Right lung (tissue), 2 donors: ENCODE measurements at regions not wholly inside any gene's neighbourhood (a gene's known extent, or its start where the extent isn't known, plus 50 kb on each side); places are given as distances from the start of the nearest gene placed in this dataset.
A peak's percentile ranks its signal among the peaks of the same experiment; 100 is the strongest.

Source experiments
- DNase-seq, 2 donors: peaks; one replicate each; pipeline ENCODE4 v3.0.0-alpha.2; 2013

GRCh38 chr3:177673112-177673914, 476.0 kb upstream of the TBL1XR1 start:
- peak; percentile 51 to 57 for DNase-seq

DNA sequence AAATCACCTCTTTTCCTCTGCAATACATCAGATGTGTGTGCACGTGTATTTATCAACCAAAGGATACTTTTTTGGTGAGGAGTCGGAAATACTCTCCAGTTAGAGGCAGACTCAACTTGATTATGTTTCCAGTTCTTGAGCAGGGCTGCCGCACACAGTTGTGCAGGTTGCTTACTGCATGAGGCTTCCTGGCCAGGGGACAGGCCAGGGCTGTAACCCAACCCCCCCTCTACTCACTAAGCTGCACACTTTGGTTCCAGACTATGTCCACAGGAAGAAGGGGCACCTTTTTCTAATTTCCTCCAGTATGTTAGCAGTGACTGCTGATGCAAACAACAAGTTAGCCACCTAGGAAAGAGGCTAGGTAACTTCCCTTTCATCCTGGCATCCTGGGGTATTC, 476.9 kb upstream of the TBL1XR1 start:
- DNase-seq, result no peak

DNA sequence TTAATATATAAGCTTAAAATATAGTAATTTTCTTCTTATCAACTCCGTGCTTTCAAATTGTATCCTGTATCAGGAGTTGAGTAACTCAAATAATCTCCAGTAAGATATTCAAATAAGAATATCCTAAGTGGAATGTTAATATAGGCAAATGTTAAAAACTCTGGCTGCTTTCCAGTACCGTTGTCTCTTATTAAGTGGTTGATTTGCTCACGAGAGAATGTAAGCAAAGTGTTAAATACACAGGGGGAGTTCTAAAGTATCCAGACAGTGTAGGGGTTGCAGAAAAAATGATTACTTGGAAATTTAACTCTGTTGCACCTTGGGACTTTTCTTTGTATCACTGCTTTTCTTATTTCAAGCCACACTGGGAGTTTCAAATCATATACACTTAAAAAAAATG, 478.9 kb upstream of the TBL1XR1 start:
- DNase-seq, result no peak

GRCh38 chr3:177676947-177677587, 479.8 kb upstream of the TBL1XR1 start:
- DNase-seq, result no peak

- DNase-seq, result no peak
Observed at GRCh38 chr3:177679568-177680471, 482.5 kb upstream of the TBL1XR1 start.

DNA sequence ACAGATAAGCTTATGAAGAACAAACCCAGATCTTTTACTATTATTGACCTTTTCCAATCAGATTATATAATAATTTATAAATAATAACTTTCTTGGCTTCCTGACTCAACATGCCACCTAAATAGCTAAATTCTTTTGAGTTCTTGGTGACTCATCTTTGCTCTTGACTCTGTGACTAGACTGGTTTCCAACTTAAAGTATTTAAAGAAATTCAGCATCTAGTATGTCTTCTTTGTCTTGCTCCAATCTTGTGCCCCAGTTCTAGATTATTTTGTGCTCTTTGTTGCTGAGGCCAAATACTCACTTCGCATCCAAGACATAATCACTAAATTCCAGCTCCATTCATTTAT, 483.2 kb upstream of the TBL1XR1 start:
- DNase-seq, result no peak

- no peak for DNase-seq
Observed at GRCh38 chr3:177681156-177681555, 483.9 kb upstream of the TBL1XR1 start.

DNA sequence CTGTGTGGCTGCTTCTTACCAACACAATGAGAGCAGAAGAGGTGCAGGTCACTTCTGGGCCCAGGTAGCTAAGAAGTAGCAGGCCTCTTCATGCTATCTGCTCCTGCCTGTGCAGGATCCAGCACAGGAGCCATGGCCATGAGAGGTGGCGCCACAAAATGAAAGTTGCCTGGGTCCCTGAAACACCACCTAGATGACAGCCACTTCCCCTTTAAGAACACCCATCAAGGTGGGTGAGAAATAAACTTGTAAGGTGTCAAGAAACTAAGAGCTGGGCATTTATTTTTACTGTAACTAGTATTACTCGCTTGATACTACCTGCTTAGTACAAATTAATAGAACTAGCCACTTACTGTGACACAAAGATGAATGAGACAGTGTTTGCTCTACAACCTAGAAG, 484.6 kb upstream of the TBL1XR1 start:
- DNase-seq, result no peak

DNA sequence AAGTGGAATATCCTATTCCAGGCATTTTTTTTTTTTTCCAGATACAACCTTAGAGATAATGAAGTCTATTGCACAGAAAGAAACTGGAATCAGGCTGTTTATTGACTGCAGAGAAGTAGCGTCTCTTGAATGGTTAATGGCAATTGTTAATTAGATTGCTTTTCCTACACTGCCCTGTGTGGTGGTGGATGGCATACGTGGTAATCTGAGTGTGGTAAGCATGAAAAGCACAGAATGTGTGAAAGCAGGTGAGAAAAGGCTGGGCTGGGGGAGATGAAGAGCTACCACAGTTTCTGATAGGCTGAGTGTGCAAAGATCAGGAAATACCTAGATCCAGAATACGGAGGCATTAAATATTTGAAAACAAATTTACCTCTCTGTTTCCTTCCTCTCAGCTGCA, 486.3 kb upstream of the TBL1XR1 start:
- DNase-seq, result no peak

GRCh38 chr3:177686671-177687070, 489.4 kb upstream of the TBL1XR1 start:
- no peak for DNase-seq

- DNase-seq, result no peak
Observed at GRCh38 chr3:177687291-177687690, 490.0 kb upstream of the TBL1XR1 start.

- DNase-seq, result no peak
Observed at GRCh38 chr3:177688152-177688551, 490.9 kb upstream of the TBL1XR1 start.

DNA sequence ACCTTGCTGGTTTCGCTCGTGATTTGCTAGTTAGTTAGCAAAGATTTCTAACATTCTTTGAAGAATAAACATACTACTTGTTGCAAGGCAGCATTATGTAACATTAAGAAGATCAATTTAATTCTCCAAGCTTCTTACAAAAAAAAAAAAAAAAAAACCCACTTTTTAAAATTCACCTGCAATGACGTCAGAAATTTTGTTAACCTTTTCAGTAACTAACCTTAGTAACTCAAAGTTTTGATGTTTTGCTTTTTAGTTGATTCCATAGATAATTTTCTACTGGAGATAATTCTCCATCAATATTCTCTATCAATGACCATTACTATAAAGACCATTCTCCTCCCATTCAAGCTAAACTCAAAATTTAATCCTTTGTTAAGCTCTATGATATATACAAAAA, 491.8 kb upstream of the TBL1XR1 start:
- no peak for DNase-seq

- DNase-seq, result no peak
Observed at GRCh38 chr3:177689869-177690268, 492.6 kb upstream of the TBL1XR1 start.

DNA sequence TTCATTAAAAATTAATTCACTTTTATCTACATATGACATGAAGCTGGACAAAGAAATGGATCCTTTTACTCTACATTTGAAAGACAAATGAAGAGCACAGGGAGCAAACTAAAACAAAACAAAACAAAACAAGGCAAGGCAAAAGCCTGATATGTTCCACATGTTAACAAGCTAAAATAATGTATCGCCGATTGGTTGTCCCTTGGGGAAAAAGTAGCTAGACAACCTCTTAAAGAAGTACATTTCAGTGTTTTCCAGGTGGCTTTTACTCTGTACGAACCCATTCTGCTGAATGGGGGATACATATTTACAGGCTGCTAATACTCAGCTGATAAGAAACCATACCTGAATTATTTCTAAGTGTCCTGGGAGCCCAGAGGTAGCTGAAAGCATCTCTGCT, 493.0 kb upstream of the TBL1XR1 start:
- DNase-seq, result no peak

GRCh38 chr3:177692304-177692975, 495.2 kb upstream of the TBL1XR1 start:
- DNase-seq, result no peak

GRCh38 chr3:177693616-177694264, 496.5 kb upstream of the TBL1XR1 start:
- DNase-seq, result no peak

GRCh38 chr3:177694316-177694715, 497.0 kb upstream of the TBL1XR1 start:
- peak in 1 of 2 donors; percentile 53 for DNase-seq

GRCh38 chr3:177694951-177695350, 497.7 kb upstream of the TBL1XR1 start:
- no peak for DNase-seq

- DNase-seq, result no peak
Observed at GRCh38 chr3:177700117-177700516, 502.8 kb upstream of the TBL1XR1 start.

DNA sequence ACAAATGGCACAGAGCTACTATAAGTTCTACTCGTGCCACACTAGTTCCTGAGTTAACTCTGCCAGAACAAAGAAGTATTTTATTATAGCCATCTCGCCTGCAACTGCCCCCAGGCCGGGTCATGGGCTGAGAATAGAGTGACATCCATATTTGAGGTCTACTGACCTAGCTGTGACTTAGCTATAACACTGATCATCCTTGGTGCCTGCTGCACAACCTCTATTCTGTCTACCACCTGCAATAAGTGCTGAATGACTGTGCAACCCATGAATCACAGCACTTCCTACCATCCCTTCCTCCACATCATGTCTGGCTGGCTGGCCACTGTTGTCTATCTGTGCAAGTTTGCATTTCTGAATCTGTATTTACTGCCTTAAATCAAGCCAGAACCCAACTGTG, 506.5 kb upstream of the TBL1XR1 start:
- DNase-seq, result no peak
